ENCODE measurements at regions not wholly inside any gene's neighbourhood (a gene's known extent, or its start where the extent isn't known, plus 50 kb on each side); places are given as distances from the start of the nearest gene placed in this dataset.

- no peak overlapping the region for H3K27ac ChIP-seq
- TF ChIP-seq CTCF (IDR thresholded peaks at IDR 0.05) (no peak), POLR2A (IDR thresholded peaks at IDR 0.05) (no peak)
- no peaks in the 10 kb centered on the region for H3K27me3 ChIP-seq
- WGBS, 2 donors, result 90 to 94% methylated on average over 6 of the region's 6 CpGs
- H3K4me1 ChIP-seq, result no peaks in the 10 kb centered on the region
- H3K4me3 ChIP-seq (replicated peaks in 1 of 3), result no peak overlapping the region
- H3K9me3 ChIP-seq, result no peaks in the 10 kb centered on the region
- no peaks in the 10 kb centered on the region for H3K36me3 ChIP-seq
- intact Hi-C loops (cut with DNase I), result no loop called here
- no peak for DNase-seq
These were observed 144.9 kb downstream of the TXNL1 start for GRCh38 chr18:56493531-56493930.

- intact Hi-C loops (cut with DNase I), result no loop called here
- H3K27ac ChIP-seq, result no peak overlapping the region
- no peaks in the 10 kb centered on the region for H3K4me1 ChIP-seq
- no peaks in the 10 kb centered on the region for H3K27me3 ChIP-seq
- H3K4me3 ChIP-seq (replicated peaks in 1 of 3), result no peak overlapping the region
- TF ChIP-seq CTCF (IDR thresholded peaks at IDR 0.05) (no peak), POLR2A (IDR thresholded peaks at IDR 0.05) (no peak)
- no peaks in the 10 kb centered on the region for H3K9me3 ChIP-seq
- no peak for DNase-seq
- H3K36me3 ChIP-seq, result no peaks in the 10 kb centered on the region
These were observed 146.3 kb downstream of the TXNL1 start for GRCh38 chr18:56492136-56492535.

- Histone ChIP-seq H3K9me3 (no peaks in the 10 kb centered on the region), H3K4me1 (no peaks in the 10 kb centered on the region), H3K36me3 (no peaks in the 10 kb centered on the region), H3K4me3 (replicated peaks in 1 of 3) (no peak overlapping the region), H3K27me3 (no peaks in the 10 kb centered on the region), H3K27ac (no peak overlapping the region)
- WGBS, 2 donors, result 89 to 91% methylated on average over 4 of the region's 4 CpGs
- intact Hi-C loops (cut with DNase I), result no loop called here
- TF ChIP-seq POLR2A (IDR thresholded peaks at IDR 0.05) (no peak), CTCF (IDR thresholded peaks at IDR 0.05) (no peak)
- DNase-seq, result no peak
These were observed 147.4 kb downstream of the TXNL1 start for GRCh38 chr18:56490942-56491341.

- Histone ChIP-seq H3K36me3 (no peaks in the 10 kb centered on the region), H3K27me3 (no peaks in the 10 kb centered on the region), H3K4me3 (replicated peaks in 1 of 3) (no peak overlapping the region), H3K27ac (no peak overlapping the region), H3K9me3 (no peaks in the 10 kb centered on the region), H3K4me1 (no peaks in the 10 kb centered on the region)
- intact Hi-C loops (cut with DNase I), result no loop called here
- no peak for DNase-seq
- TF ChIP-seq POLR2A (IDR thresholded peaks at IDR 0.05) (no peak), CTCF (IDR thresholded peaks at IDR 0.05) (no peak)
- 95% methylated on average over 5 of the region's 5 CpGs for WGBS, 2 donors
These were observed 148.5 kb downstream of the TXNL1 start for GRCh38 chr18:56489893-56490292.

GRCh38 chr18:56488739-56489138, 149.7 kb downstream of the TXNL1 start:
- no peak overlapping the region for H3K4me3 ChIP-seq (replicated peaks in 1 of 3)
- no peaks in the 10 kb centered on the region for H3K36me3 ChIP-seq
- no peaks in the 10 kb centered on the region for H3K27me3 ChIP-seq
- intact Hi-C loops (cut with DNase I), result no loop called here
- TF ChIP-seq CTCF (IDR thresholded peaks at IDR 0.05) (no peak), POLR2A (IDR thresholded peaks at IDR 0.05) (no peak)
- no peak overlapping the region for H3K27ac ChIP-seq
- WGBS, 2 donors, result 87 to 100% methylated on average over 4 to 7 of the region's 7 CpGs
- H3K9me3 ChIP-seq, result no peaks in the 10 kb centered on the region
- no peak for DNase-seq
- no peaks in the 10 kb centered on the region for H3K4me1 ChIP-seq
